IPS DF 4.7 (cell line): ENCODE measurements at regions not wholly inside any gene's neighbourhood (a gene's known extent, or its start where the extent isn't known, plus 50 kb on each side); places are given as distances from the start of the nearest gene placed in this dataset.

Source experiments
- DNase-seq: peaks from one replicate; pipeline ENCODE4 v3.0.0-alpha.2; 2013; ENCODE audit warnings: low spot score; ENCODE audit errors: extremely low read depth

GRCh38 chr10:105679781-105680180 is 1038.7 kb downstream of the SORCS3 start:
- no peak for DNase-seq

- DNase-seq, result no peak
Observed at GRCh38 chr10:105675333-105675732, 1034.2 kb downstream of the SORCS3 start.

- no peak for DNase-seq
Observed at GRCh38 chr10:105674448-105674847, 1033.4 kb downstream of the SORCS3 start.

GRCh38 chr10:105658696-105659095 is 1017.6 kb downstream of the SORCS3 start:
- no peak for DNase-seq

GRCh38 chr10:105656856-105657255 is 1015.8 kb downstream of the SORCS3 start:
- no peak for DNase-seq

GRCh38 chr10:105650306-105650705 is 1009.2 kb downstream of the SORCS3 start:
- no peak for DNase-seq

- DNase-seq, result no peak
Observed at GRCh38 chr10:105647354-105647753, 1006.3 kb downstream of the SORCS3 start.

GRCh38 chr10:105644978-105645377 is 1003.9 kb downstream of the SORCS3 start:
- DNase-seq, result no peak

- no peak for DNase-seq
Observed at GRCh38 chr10:105644559-105644958, 1003.5 kb downstream of the SORCS3 start.

- DNase-seq, result no peak
Observed at GRCh38 chr10:105644091-105644490, 1003.0 kb downstream of the SORCS3 start.

GRCh38 chr10:105643660-105644059 is 1002.6 kb downstream of the SORCS3 start:
- DNase-seq, result no peak

- no peak for DNase-seq
Observed at GRCh38 chr10:105634281-105634680, 993.2 kb downstream of the SORCS3 start.

GRCh38 chr10:105615715-105616365 is 974.8 kb downstream of the SORCS3 start:
- no peak for DNase-seq

- DNase-seq, result no peak
Observed at GRCh38 chr10:105611244-105611798, 970.2 kb downstream of the SORCS3 start.

GRCh38 chr10:105609451-105609850 is 968.4 kb downstream of the SORCS3 start:
- no peak for DNase-seq

GRCh38 chr10:105605918-105606317 is 964.8 kb downstream of the SORCS3 start:
- DNase-seq, result no peak

GRCh38 chr10:105605104-105605503 is 964.0 kb downstream of the SORCS3 start:
- no peak for DNase-seq

- no peak for DNase-seq
Observed at GRCh38 chr10:105598207-105598606, 957.1 kb downstream of the SORCS3 start.

GRCh38 chr10:105597312-105597711 is 956.2 kb downstream of the SORCS3 start:
- no peak for DNase-seq

GRCh38 chr10:105596749-105597148 is 955.7 kb downstream of the SORCS3 start:
- DNase-seq, result no peak

- no peak for DNase-seq
Observed at GRCh38 chr10:105594296-105594695, 953.2 kb downstream of the SORCS3 start.

- no peak for DNase-seq
Observed at GRCh38 chr10:105592468-105592867, 951.4 kb downstream of the SORCS3 start.

GRCh38 chr10:105586451-105587098 is 945.5 kb downstream of the SORCS3 start:
- no peak for DNase-seq
